ENCODE measurements at regions not wholly inside any gene's neighbourhood (a gene's known extent, or its start where the extent isn't known, plus 50 kb on each side); places are given as distances from the start of the nearest gene placed in this dataset.

GRCh38 chr4:178339769-178340168 lies 897.5 kb upstream of the AGA start:
- Mint-ChIP-seq H3K4me1 (no peaks in the 10 kb centered on the region), H3K27me3 (no peaks in the 10 kb centered on the region), H3K4me3 (no peak overlapping the region), H3K36me3 (no peaks in the 10 kb centered on the region), H3K27ac (no peak overlapping the region), H3K9me3 (peaks cover 8 to 13% (median 11%) of the 10 kb centered on the region in 3 donors)
- H3K27me3 ChIP-seq (replicated peaks in 1 of 2; ENCODE audit: control insufficient read depth in 2 of 2, extremely low read depth in 1 of 2, insufficient read depth in 2 of 2, low read length in 1 of 2) = no peaks in the 10 kb centered on the region
- peaks cover 2% of the 10 kb centered on the region for H3K9me3 ChIP-seq
- ChIA-PET CTCF (no interaction called here), POLR2A (no interaction called here)
- H3K4me1 ChIP-seq (ENCODE audit: control insufficient read depth in 1 of 2, extremely low read depth in 1 of 2, insufficient read depth in 2 of 2, low read length in 2 of 2) = no peaks in the 10 kb centered on the region
- ATAC-seq (replicated peaks in 1 of 4) = no peak
- H3K27ac ChIP-seq (ENCODE audit: low read length) = no peak overlapping the region
- no peaks in the 10 kb centered on the region for H3K36me3 ChIP-seq (ENCODE audit: control insufficient read depth in 2 of 2, extremely low read depth in 1 of 2, insufficient read depth in 1 of 2, low read length in 1 of 2)
- no peak overlapping the region for H3K4me3 ChIP-seq (ENCODE audit: control insufficient read depth in 1 of 2, extremely low read depth in 1 of 2, low read length in 1 of 2)
- DNase-seq = no peak

DNA sequence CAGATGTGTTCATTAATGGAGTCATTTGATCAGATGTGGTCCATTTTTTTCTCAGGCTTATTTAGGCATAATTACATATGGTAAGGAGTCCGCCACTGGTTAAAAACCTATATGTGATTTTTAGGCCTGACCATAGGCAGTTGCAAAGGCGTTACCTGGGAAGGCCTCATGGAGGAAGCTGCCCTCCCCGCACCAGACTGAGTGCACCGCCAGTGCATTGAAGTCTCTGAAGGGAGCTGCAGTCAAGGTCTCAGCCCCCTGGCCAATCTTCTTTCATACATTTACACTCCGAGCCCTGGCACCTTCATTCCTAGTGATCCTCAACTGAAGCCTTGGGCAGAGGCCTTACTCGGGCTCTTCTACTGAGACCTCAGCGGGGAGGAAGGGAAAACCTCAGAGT lies 898.2 kb upstream of the AGA start:
- H3K4me1 Mint-ChIP-seq = no peaks in the 10 kb centered on the region
- H3K27me3 Mint-ChIP-seq = no peaks in the 10 kb centered on the region
- Histone ChIP-seq H3K9me3 (peaks cover 2% of the 10 kb centered on the region), H3K4me1 (ENCODE audit: control insufficient read depth in 1 of 2, extremely low read depth in 1 of 2, insufficient read depth in 2 of 2, low read length in 2 of 2) (no peaks in the 10 kb centered on the region), H3K36me3 (ENCODE audit: control insufficient read depth in 2 of 2, extremely low read depth in 1 of 2, insufficient read depth in 1 of 2, low read length in 1 of 2) (no peaks in the 10 kb centered on the region), H3K4me3 (ENCODE audit: control insufficient read depth in 1 of 2, extremely low read depth in 1 of 2, low read length in 1 of 2) (no peak overlapping the region), H3K27ac (ENCODE audit: low read length) (no peak overlapping the region), H3K27me3 (replicated peaks in 1 of 2; ENCODE audit: control insufficient read depth in 2 of 2, extremely low read depth in 1 of 2, insufficient read depth in 2 of 2, low read length in 1 of 2) (no peaks in the 10 kb centered on the region)
- POLR2A ChIA-PET = no interaction called here
- H3K36me3 Mint-ChIP-seq = no peaks in the 10 kb centered on the region
- CTCF ChIA-PET = no interaction called here
- H3K27ac Mint-ChIP-seq = no peak overlapping the region
- ATAC-seq (replicated peaks in 1 of 4) = no peak
- 93% methylated on average over 3 of the region's 7 CpGs for WGBS (ENCODE audit: insufficient coverage)
- peaks cover 13 to 14% (median 13%) of the 10 kb centered on the region in 3 donors for H3K9me3 Mint-ChIP-seq
- no peak overlapping the region for H3K4me3 Mint-ChIP-seq
- DNase-seq = no peak

DNA sequence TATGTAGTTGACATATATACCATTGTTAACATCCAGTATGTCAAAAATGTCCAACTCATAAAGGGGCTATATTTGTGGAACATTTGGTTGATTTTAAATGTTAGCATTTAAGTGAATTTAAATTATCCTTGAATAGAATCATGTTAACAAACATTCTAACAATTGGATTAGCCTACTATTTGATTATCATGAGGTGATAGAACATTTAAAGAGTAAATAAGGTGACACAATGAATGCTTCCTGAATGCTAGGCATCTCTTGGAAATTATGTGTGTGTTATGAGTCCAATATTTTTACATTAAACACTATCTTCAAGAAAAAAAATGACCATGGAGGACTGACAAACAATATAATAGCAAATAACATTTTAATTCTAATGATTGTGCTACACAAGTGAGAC lies 901.9 kb upstream of the AGA start:
- Histone ChIP-seq H3K4me3 (ENCODE audit: control insufficient read depth in 1 of 2, extremely low read depth in 1 of 2, low read length in 1 of 2) (no peak overlapping the region), H3K9me3 (peaks cover 2% of the 10 kb centered on the region), H3K27ac (ENCODE audit: low read length) (no peak overlapping the region), H3K27me3 (replicated peaks in 1 of 2; ENCODE audit: control insufficient read depth in 2 of 2, extremely low read depth in 1 of 2, insufficient read depth in 2 of 2, low read length in 1 of 2) (no peaks in the 10 kb centered on the region), H3K36me3 (ENCODE audit: control insufficient read depth in 2 of 2, extremely low read depth in 1 of 2, insufficient read depth in 1 of 2, low read length in 1 of 2) (no peaks in the 10 kb centered on the region), H3K4me1 (ENCODE audit: control insufficient read depth in 1 of 2, extremely low read depth in 1 of 2, insufficient read depth in 2 of 2, low read length in 2 of 2) (no peaks in the 10 kb centered on the region)
- DNase-seq = no peak
- Mint-ChIP-seq H3K36me3 (no peaks in the 10 kb centered on the region), H3K4me3 (no peak overlapping the region), H3K9me3 (peaks cover 2 to 10% (median 4%) of the 10 kb centered on the region in 3 donors), H3K27ac (no peak overlapping the region), H3K27me3 (no peaks in the 10 kb centered on the region), H3K4me1 (no peaks in the 10 kb centered on the region)
- POLR2A ChIA-PET = no interaction called here
- CTCF ChIA-PET = no interaction called here
- no peak for ATAC-seq (replicated peaks in 1 of 4)

DNA sequence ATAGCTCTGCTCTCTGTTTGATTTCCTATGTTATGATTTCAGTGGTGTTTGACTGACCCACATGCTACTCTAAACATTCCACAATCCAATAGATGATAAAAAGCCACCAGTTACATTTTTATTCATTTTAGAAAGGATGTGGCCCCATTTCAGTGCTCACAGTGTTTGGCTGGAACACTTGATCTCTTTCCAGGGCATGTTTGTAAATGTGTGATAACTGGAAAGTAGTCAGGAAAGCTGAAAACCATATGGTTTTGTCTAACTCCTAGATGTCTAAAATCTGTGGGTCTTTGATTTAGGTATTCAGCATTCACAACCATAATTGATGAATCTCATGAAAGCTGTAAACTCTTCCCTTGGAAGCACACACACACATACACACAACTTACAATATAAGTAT lies 904.9 kb upstream of the AGA start:
- Mint-ChIP-seq H3K36me3 (no peaks in the 10 kb centered on the region), H3K4me1 (no peaks in the 10 kb centered on the region), H3K27me3 (no peaks in the 10 kb centered on the region), H3K4me3 (no peak overlapping the region), H3K27ac (no peak overlapping the region), H3K9me3 (peaks cover 4 to 11% (median 8%) of the 10 kb centered on the region in 3 donors)
- ChIA-PET CTCF (no interaction called here), POLR2A (no interaction called here)
- H3K27ac ChIP-seq (ENCODE audit: low read length) = no peak overlapping the region
- no peaks in the 10 kb centered on the region for H3K36me3 ChIP-seq (ENCODE audit: control insufficient read depth in 2 of 2, extremely low read depth in 1 of 2, insufficient read depth in 1 of 2, low read length in 1 of 2)
- no peak overlapping the region for H3K4me3 ChIP-seq (ENCODE audit: control insufficient read depth in 1 of 2, extremely low read depth in 1 of 2, low read length in 1 of 2)
- H3K4me1 ChIP-seq (ENCODE audit: control insufficient read depth in 1 of 2, extremely low read depth in 1 of 2, insufficient read depth in 2 of 2, low read length in 2 of 2) = no peaks in the 10 kb centered on the region
- DNase-seq = no peak
- no peaks in the 10 kb centered on the region for H3K27me3 ChIP-seq (replicated peaks in 1 of 2; ENCODE audit: control insufficient read depth in 2 of 2, extremely low read depth in 1 of 2, insufficient read depth in 2 of 2, low read length in 1 of 2)
- peaks cover 2% of the 10 kb centered on the region for H3K9me3 ChIP-seq
- no peak for ATAC-seq (replicated peaks in 1 of 4)

DNA sequence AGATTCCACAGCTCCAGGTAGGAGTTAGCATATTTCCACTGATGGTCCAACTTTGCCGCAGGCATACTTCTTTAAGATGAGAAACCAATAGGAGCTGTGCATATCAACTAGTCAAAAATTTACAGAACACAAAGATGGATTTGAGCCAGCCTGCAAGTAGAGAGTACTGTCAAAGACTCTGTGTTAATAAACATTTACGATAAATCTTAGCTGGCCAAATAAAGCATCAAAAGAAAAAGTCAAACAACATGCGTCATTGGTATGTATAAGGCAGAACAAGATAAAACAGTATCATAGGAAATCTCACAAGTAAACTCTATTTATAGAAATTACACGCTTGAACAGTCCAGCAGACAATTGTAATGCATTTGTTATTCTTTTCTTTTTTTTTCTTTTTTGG lies 907.4 kb upstream of the AGA start:
- H3K4me3 ChIP-seq (ENCODE audit: control insufficient read depth in 1 of 2, extremely low read depth in 1 of 2, low read length in 1 of 2) = no peak overlapping the region
- peaks cover 8 to 9% (median 8%) of the 10 kb centered on the region in 3 donors for H3K9me3 Mint-ChIP-seq
- H3K27me3 Mint-ChIP-seq = no peaks in the 10 kb centered on the region
- WGBS (ENCODE audit: insufficient coverage) = no CpG with 5 or more reads among the region's 4 CpGs
- ATAC-seq (replicated peaks in 1 of 4) (no peak), DNase-seq (no peak)
- H3K36me3 ChIP-seq (ENCODE audit: control insufficient read depth in 2 of 2, extremely low read depth in 1 of 2, insufficient read depth in 1 of 2, low read length in 1 of 2) = no peaks in the 10 kb centered on the region
- H3K36me3 Mint-ChIP-seq = no peaks in the 10 kb centered on the region
- H3K27ac ChIP-seq (ENCODE audit: low read length) = no peak overlapping the region
- POLR2A ChIA-PET = no interaction called here
- CTCF ChIA-PET = no interaction called here
- H3K4me1 Mint-ChIP-seq = no peaks in the 10 kb centered on the region
- no peaks in the 10 kb centered on the region for H3K27me3 ChIP-seq (replicated peaks in 1 of 2; ENCODE audit: control insufficient read depth in 2 of 2, extremely low read depth in 1 of 2, insufficient read depth in 2 of 2, low read length in 1 of 2)
- no peaks in the 10 kb centered on the region for H3K9me3 ChIP-seq
- no peak overlapping the region for H3K4me3 Mint-ChIP-seq
- H3K4me1 ChIP-seq (ENCODE audit: control insufficient read depth in 1 of 2, extremely low read depth in 1 of 2, insufficient read depth in 2 of 2, low read length in 2 of 2) = no peaks in the 10 kb centered on the region
- no peak overlapping the region for H3K27ac Mint-ChIP-seq

DNA sequence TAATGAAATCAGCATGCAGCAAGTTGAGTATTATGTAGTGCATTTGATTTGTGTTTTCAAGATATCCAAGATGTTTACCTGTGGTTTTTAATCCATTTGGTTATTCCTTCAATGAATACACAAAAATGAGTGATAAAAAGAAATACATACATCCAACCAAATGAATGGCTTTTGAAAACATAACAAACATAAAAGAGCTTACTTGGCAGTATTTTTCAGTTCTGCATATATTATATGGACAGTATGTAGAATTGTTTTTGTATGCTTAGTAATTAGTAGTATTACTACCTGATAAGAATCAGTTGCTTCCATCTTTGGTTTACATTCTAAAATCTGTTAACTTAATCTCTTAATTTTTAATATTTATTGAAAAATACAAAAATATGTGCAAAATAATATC lies 908.9 kb upstream of the AGA start:
- DNase-seq (no peak), ATAC-seq (replicated peaks in 1 of 4) (no peak)
- no peak overlapping the region for H3K4me3 Mint-ChIP-seq
- Histone ChIP-seq H3K4me3 (ENCODE audit: control insufficient read depth in 1 of 2, extremely low read depth in 1 of 2, low read length in 1 of 2) (no peak overlapping the region), H3K27ac (ENCODE audit: low read length) (no peak overlapping the region), H3K9me3 (no peaks in the 10 kb centered on the region), H3K36me3 (ENCODE audit: control insufficient read depth in 2 of 2, extremely low read depth in 1 of 2, insufficient read depth in 1 of 2, low read length in 1 of 2) (no peaks in the 10 kb centered on the region), H3K4me1 (ENCODE audit: control insufficient read depth in 1 of 2, extremely low read depth in 1 of 2, insufficient read depth in 2 of 2, low read length in 2 of 2) (no peaks in the 10 kb centered on the region), H3K27me3 (replicated peaks in 1 of 2; ENCODE audit: control insufficient read depth in 2 of 2, extremely low read depth in 1 of 2, insufficient read depth in 2 of 2, low read length in 1 of 2) (no peaks in the 10 kb centered on the region)
- CTCF ChIA-PET = no interaction called here
- POLR2A ChIA-PET = no interaction called here
- peaks cover 5 to 9% (median 7%) of the 10 kb centered on the region in 3 donors for H3K9me3 Mint-ChIP-seq
- no peaks in the 10 kb centered on the region for H3K4me1 Mint-ChIP-seq
- H3K27ac Mint-ChIP-seq = no peak overlapping the region
- H3K27me3 Mint-ChIP-seq = no peaks in the 10 kb centered on the region
- no peaks in the 10 kb centered on the region for H3K36me3 Mint-ChIP-seq

DNA sequence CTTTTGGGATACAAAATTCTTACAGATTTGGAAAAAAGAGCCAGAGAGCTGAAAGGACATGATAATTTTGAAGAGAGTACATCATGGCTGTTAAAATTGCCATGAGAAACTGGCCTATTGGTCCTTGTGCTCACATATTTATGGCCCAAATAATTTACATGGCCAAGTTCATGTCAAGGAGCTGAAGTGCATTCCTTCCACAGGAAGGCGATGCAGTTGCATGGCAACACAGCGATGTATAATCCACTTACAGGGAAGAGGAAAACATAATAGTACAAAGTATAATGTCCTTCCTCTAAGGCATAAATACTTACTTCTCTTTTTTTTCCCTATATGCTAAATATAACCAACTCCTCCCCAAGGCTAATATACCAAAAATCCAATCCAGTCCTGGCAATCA lies 914.5 kb upstream of the AGA start:
- WGBS (ENCODE audit: insufficient coverage) = no CpG with 5 or more reads among the region's 2 CpGs
- Histone ChIP-seq H3K4me1 (ENCODE audit: control insufficient read depth in 1 of 2, extremely low read depth in 1 of 2, insufficient read depth in 2 of 2, low read length in 2 of 2) (no peaks in the 10 kb centered on the region), H3K9me3 (no peaks in the 10 kb centered on the region), H3K4me3 (ENCODE audit: control insufficient read depth in 1 of 2, extremely low read depth in 1 of 2, low read length in 1 of 2) (no peak overlapping the region), H3K27ac (ENCODE audit: low read length) (no peak overlapping the region), H3K36me3 (ENCODE audit: control insufficient read depth in 2 of 2, extremely low read depth in 1 of 2, insufficient read depth in 1 of 2, low read length in 1 of 2) (no peaks in the 10 kb centered on the region), H3K27me3 (replicated peaks in 1 of 2; ENCODE audit: control insufficient read depth in 2 of 2, extremely low read depth in 1 of 2, insufficient read depth in 2 of 2, low read length in 1 of 2) (no peaks in the 10 kb centered on the region)
- Mint-ChIP-seq H3K4me3 (no peak overlapping the region), H3K27ac (no peak overlapping the region), H3K4me1 (no peaks in the 10 kb centered on the region), H3K27me3 (no peaks in the 10 kb centered on the region), H3K36me3 (no peaks in the 10 kb centered on the region), H3K9me3 (peaks cover 13 to 19% (median 14%) of the 10 kb centered on the region in 3 donors)
- ChIA-PET POLR2A (no interaction called here), CTCF (no interaction called here)
- no peak for DNase-seq
- no peak for ATAC-seq (replicated peaks in 1 of 4)
